OCI-LY1 (cell line): ENCODE measurements at regions not wholly inside any gene's neighbourhood (a gene's known extent, or its start where the extent isn't known, plus 50 kb on each side); places are given as distances from the start of the nearest gene placed in this dataset.

Experiments used
- CTCF ChIP-seq: fragments of 200-600 bp; sonication (generic), shearing (Covaris generic); IDR thresholded peaks from 2 replicates; pipeline ENCODE4 v1.5.1; 2017; ENCODE audit warnings: mild to moderate bottlenecking, antibody characterized with exemption, low read length, moderate library complexity, mixed read lengths
- EZH2 ChIP-seq: fragments of 200-600 bp; sonication (generic), shearing (Covaris generic); IDR thresholded peaks from 2 replicates; pipeline ENCODE4 v1.8.0; 2017; ENCODE audit warnings: borderline replicate concordance, mixed run types, mild to moderate bottlenecking, antibody characterized with exemption, low read length, moderate library complexity, mixed read lengths

GRCh38 chr16:55035029-55035428 is 104.4 kb downstream of the IRX5 start:
- TF ChIP-seq EZH2 = no peak
- TF ChIP-seq CTCF = peak; percentile 67
